Large intestine (tissue), 3 donors: ENCODE measurements at regions not wholly inside any gene's neighbourhood (a gene's known extent, or its start where the extent isn't known, plus 50 kb on each side); places are given as distances from the start of the nearest gene placed in this dataset.

ENCODE experiments used
- DNase-seq, 2 donors: peaks; one replicate each; pipeline versions ENCODE4 v3.0.0 to v3.0.0-alpha.2; 2013
- H3K27ac ChIP-seq: one replicate; pipeline ENCODE4 v1.5.1; 2013; ENCODE audit warnings: low read length
- H3K27me3 ChIP-seq: 2 replicates; pipeline ENCODE4 v1.6.1; 2013; ENCODE audit warnings: low read length; ENCODE audit not compliant: control insufficient read depth, insufficient read depth
- H3K36me3 ChIP-seq: 2 replicates; pipeline ENCODE4 v1.6.1; 2013; ENCODE audit warnings: low read length; ENCODE audit not compliant: control insufficient read depth, insufficient read depth
- H3K4me1 ChIP-seq: one replicate; pipeline ENCODE4 v1.6.1; 2013; ENCODE audit warnings: low read length; ENCODE audit not compliant: control insufficient read depth, insufficient read depth
- H3K4me3 ChIP-seq: one replicate; pipeline ENCODE4 v1.5.1; 2013; ENCODE audit warnings: low read length
- H3K9me3 ChIP-seq: one replicate; pipeline ENCODE4 v1.6.1; 2013; ENCODE audit warnings: mild to moderate bottlenecking, low read depth, low read length, moderate library complexity; ENCODE audit not compliant: control insufficient read depth
- WGBS: methylation state at CpG from one replicate; pipeline ENCODE4 v1.1.5; 2013; ENCODE audit warnings: low lambda C conversion rate; ENCODE audit not compliant: insufficient coverage; 5-methylcytosine and 5-hydroxymethylcytosine counted together

- Histone ChIP-seq H3K27me3 (no peaks in the 10 kb centered on the region), H3K27ac (no peak overlapping the region), H3K4me1 (no peaks in the 10 kb centered on the region), H3K9me3 (no peaks in the 10 kb centered on the region), H3K4me3 (no peak overlapping the region), H3K36me3 (no peaks in the 10 kb centered on the region)
- no CpG with 5 or more reads among the region's 7 CpGs for WGBS
- DNase-seq = no peak
These were observed 55.6 kb upstream of the ALOX12 start for GRCh38 chr17:6940186-6940649.

- H3K27me3 ChIP-seq = no peaks in the 10 kb centered on the region
- H3K4me3 ChIP-seq = no peak overlapping the region
- H3K9me3 ChIP-seq = no peaks in the 10 kb centered on the region
- no peak for DNase-seq
- H3K36me3 ChIP-seq = no peaks in the 10 kb centered on the region
- no CpG with 5 or more reads among the region's 5 CpGs for WGBS
- H3K4me1 ChIP-seq = no peaks in the 10 kb centered on the region
- no peak overlapping the region for H3K27ac ChIP-seq
These were observed 53.9 kb upstream of the ALOX12 start for GRCh38 chr17:6941989-6942388.

- H3K4me1 ChIP-seq = no peaks in the 10 kb centered on the region
- 76% methylated on average over 3 of the region's 4 CpGs for WGBS
- no peak for DNase-seq
- no peak overlapping the region for H3K4me3 ChIP-seq
- H3K27ac ChIP-seq = no peak overlapping the region
- H3K9me3 ChIP-seq = no peaks in the 10 kb centered on the region
- H3K36me3 ChIP-seq = no peaks in the 10 kb centered on the region
- H3K27me3 ChIP-seq = no peaks in the 10 kb centered on the region
These were observed 52.4 kb upstream of the ALOX12 start for GRCh38 chr17:6943406-6943805.
